ENCODE measurements at regions not wholly inside any gene's neighbourhood (a gene's known extent, or its start where the extent isn't known, plus 50 kb on each side); places are given as distances from the start of the nearest gene placed in this dataset.
"Not testable (repeated sequence)": the region's sequence is repeated elsewhere in the genome, so short reads cannot be mapped to it uniquely, and the experiment has no call there.

GRCh38 chr1:228668553-228669241 is 66.6 kb upstream of the RHOU start:
- no peak for DNase-seq (ENCODE audit: insufficient read length, low spot score)

GRCh38 chr1:228669242-228669585 is 66.1 kb upstream of the RHOU start:
- FAIRE-seq (no peak), DNase-seq (ENCODE audit: insufficient read length, low spot score) (no peak)

More at GRCh38 chr1:228668553-228669241, 66.6 kb upstream of the RHOU start:
- no peak for FAIRE-seq

DNA sequence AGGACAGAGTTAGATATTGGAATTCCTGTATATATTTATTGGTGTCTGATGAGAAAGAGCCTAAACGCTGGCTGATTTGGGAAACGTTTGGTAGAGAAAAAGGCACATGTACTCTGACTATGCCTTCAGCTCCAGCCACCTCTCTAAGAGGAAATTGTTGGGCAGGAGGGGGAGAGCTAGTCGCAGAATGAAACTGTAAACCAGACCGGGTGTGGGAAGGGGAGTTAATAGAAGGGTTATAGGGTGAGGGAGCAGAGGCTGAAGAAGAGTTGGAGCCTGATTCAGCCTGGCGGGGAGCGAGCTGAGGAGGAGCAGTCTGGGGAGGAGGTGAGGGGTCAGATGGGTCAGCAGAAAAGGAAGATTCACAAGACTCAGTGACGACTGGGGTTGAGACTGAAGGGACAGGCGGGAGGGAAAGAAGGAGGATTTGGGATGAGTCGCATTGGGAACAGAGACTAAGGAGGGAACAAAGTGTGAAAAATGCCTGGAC is 54.2 kb upstream of the RHOU start:
- DNase-seq (ENCODE audit: insufficient read length, low spot score); FAIRE-seq: not testable (repeated sequence)

GRCh38 chr1:228683428-228683827 is 51.9 kb upstream of the RHOU start:
- FAIRE-seq (no peak), DNase-seq (ENCODE audit: insufficient read length, low spot score) (no peak)

- FAIRE-seq: no peak
- DNase-seq (ENCODE audit: insufficient read length, low spot score): no peak
Observed at GRCh38 chr1:228684607-228685006, 50.7 kb upstream of the RHOU start.

DNA sequence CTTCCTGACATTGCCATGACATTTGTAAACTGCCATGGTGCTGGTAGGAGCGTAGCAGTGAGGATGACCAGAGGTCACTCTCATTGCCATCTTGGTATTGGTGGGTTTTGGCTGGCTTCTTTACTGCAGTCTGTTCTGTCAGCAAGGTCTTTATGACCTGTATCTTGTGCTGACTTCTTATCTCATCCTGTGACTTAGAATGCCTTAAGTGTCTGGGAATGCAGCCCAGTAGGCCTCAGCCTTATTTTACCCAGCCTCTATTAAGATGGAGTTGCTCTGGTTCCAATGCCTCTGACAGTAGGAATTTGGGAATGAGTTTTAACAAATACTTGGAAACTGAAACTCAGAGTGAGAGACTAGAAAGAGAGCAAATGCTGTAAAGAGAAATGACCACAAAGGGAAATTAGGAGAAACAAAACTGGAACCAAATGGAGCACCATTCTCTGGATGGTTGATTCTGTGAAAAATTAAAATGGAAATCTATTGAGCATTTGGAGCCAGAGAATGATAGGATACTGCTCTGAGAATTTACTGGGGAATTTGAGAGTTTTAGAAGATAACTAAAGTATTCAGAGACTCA is 50.1 kb upstream of the RHOU start:
- DNase-seq (ENCODE audit: insufficient read length, low spot score): no peak

More for the DNA sequence above, 50.1 kb upstream of the RHOU start:
- FAIRE-seq: no peak
